ENCODE measurements at regions not wholly inside any gene's neighbourhood (a gene's known extent, or its start where the extent isn't known, plus 50 kb on each side); places are given as distances from the start of the nearest gene placed in this dataset.

- TF ChIP-seq GABPA (IDR thresholded peaks at IDR 0.05; ENCODE audit: low read depth) (no peak), RFX5 (IDR thresholded peaks at IDR 0.05; ENCODE audit: low read length) (no peak), MEF2A (IDR thresholded peaks at IDR 0.05; ENCODE audit: borderline replicate concordance, low read depth) (no peak)
- TF ChIP-seq, protein P1, sequence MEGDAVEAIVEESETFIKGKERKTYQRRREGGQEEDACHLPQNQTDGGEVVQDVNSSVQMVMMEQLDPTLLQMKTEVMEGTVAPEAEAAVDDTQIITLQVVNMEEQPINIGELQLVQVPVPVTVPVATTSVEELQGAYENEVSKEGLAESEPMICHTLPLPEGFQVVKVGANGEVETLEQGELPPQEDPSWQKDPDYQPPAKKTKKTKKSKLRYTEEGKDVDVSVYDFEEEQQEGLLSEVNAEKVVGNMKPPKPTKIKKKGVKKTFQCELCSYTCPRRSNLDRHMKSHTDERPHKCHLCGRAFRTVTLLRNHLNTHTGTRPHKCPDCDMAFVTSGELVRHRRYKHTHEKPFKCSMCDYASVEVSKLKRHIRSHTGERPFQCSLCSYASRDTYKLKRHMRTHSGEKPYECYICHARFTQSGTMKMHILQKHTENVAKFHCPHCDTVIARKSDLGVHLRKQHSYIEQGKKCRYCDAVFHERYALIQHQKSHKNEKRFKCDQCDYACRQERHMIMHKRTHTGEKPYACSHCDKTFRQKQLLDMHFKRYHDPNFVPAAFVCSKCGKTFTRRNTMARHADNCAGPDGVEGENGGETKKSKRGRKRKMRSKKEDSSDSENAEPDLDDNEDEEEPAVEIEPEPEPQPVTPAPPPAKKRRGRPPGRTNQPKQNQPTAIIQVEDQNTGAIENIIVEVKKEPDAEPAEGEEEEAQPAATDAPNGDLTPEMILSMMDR (IDR thresholded peaks at IDR 0.05) = no peak
Measured at GRCh38 chrX:21014326-21014725, 359.9 kb upstream of the CNKSR2 start.
